GM18867 (cell line): ENCODE measurements at regions not wholly inside any gene's neighbourhood (a gene's known extent, or its start where the extent isn't known, plus 50 kb on each side); places are given as distances from the start of the nearest gene placed in this dataset.
"Not testable (repeated sequence)": the region's sequence is repeated elsewhere in the genome, so short reads cannot be mapped to it uniquely, and the experiment has no call there.

Experiments used
- ATAC-seq: cut with Tn5 transposase; IDR thresholded peaks from one replicate; pipeline ENCODE4 v1.9.1; 2021; ENCODE audit warnings: mild to moderate bottlenecking, moderate library complexity; ENCODE audit not compliant: unreplicated experiment

GRCh38 chr2:89756616-89757015 lies 1065.1 kb downstream of the RPIA start:
- ATAC-seq, result not testable (repeated sequence)

- ATAC-seq, result not testable (repeated sequence)
Observed at GRCh38 chr2:89758332-89759026, 1067.0 kb downstream of the RPIA start.

GRCh38 chr2:89760762-89761161 lies 1069.3 kb downstream of the RPIA start:
- ATAC-seq, result not testable (repeated sequence)

- not testable (repeated sequence) for ATAC-seq
Observed at GRCh38 chr2:89761171-89761570, 1069.7 kb downstream of the RPIA start.

- not testable (repeated sequence) for ATAC-seq
Observed at GRCh38 chr2:89761863-89762262, 1070.4 kb downstream of the RPIA start.

GRCh38 chr2:89762461-89763253 lies 1071.2 kb downstream of the RPIA start:
- not testable (repeated sequence) for ATAC-seq

GRCh38 chr2:89763254-89763580 lies 1071.7 kb downstream of the RPIA start:
- no peak for ATAC-seq

GRCh38 chr2:89763581-89764485 lies 1072.4 kb downstream of the RPIA start:
- ATAC-seq, result no peak

GRCh38 chr2:89764571-89765360 lies 1073.3 kb downstream of the RPIA start:
- ATAC-seq, result not testable (repeated sequence)

GRCh38 chr2:89765361-89765718 lies 1073.9 kb downstream of the RPIA start:
- ATAC-seq, result not testable (repeated sequence)

- ATAC-seq, result not testable (repeated sequence)
Observed at GRCh38 chr2:89766141-89766990, 1074.9 kb downstream of the RPIA start.

- ATAC-seq, result not testable (repeated sequence)
Observed at GRCh38 chr2:89767058-89767457, 1075.6 kb downstream of the RPIA start.

GRCh38 chr2:89767572-89768435 lies 1076.3 kb downstream of the RPIA start:
- no peak for ATAC-seq

- no peak for ATAC-seq
Observed at GRCh38 chr2:89775885-89776284, 1084.4 kb downstream of the RPIA start.

- no peak for ATAC-seq
Observed at GRCh38 chr2:89780318-89780717, 1088.8 kb downstream of the RPIA start.

- ATAC-seq, result no peak
Observed at GRCh38 chr2:89781962-89782361, 1090.5 kb downstream of the RPIA start.

- no peak for ATAC-seq
Observed at GRCh38 chr2:89784960-89785359, 1093.5 kb downstream of the RPIA start.

GRCh38 chr2:89785528-89785927 lies 1094.1 kb downstream of the RPIA start:
- ATAC-seq, result not testable (repeated sequence)

- ATAC-seq, result not testable (repeated sequence)
Observed at GRCh38 chr2:89786642-89787041, 1095.2 kb downstream of the RPIA start.
